A172 (cell line): ENCODE measurements at regions not wholly inside any gene's neighbourhood (a gene's known extent, or its start where the extent isn't known, plus 50 kb on each side); places are given as distances from the start of the nearest gene placed in this dataset.

ENCODE experiments used
- DNase-seq: peaks from one replicate; pipeline ENCODE4 v3.0.0-alpha.2; 2015; ENCODE audit warnings: low spot score

DNA sequence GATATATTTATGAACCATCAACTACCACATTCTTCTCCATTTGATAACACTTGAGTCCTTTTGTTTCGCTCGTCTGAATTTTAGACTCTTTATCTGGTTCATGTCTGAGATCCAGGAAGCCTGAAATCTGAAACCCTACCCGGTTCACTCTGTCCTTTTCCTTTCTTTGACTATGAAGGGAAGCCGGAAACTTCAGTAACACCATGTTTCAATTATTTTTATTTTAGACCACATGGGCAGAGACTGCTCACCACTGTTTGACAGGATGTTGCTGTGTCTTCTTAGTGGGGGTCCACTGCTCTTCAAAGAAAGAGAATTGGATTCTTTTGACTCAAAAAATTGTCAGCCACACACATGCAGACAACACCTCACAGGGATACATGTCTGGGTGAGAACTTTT, 331.9 kb upstream of the FLRT2 start:
- no peak for DNase-seq

DNA sequence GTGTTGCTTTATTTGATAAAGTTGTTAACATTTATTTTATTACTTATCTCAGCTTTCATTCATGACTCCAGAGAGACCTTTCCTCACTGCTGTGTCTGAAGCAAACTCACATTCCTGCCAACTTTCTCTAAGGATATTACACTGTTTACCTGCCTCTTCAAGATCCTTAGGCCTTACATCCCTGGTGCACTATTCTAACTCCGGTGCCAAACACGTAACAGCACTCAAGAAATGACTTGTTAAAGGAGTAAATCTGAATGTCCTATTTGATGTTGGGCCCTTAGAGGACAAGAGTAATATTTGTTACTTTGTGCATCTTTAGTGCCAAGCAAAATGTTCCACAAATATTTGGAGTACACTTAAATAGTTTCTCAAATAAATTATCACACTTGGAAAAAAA, 324.1 kb upstream of the FLRT2 start:
- no peak for DNase-seq

DNA sequence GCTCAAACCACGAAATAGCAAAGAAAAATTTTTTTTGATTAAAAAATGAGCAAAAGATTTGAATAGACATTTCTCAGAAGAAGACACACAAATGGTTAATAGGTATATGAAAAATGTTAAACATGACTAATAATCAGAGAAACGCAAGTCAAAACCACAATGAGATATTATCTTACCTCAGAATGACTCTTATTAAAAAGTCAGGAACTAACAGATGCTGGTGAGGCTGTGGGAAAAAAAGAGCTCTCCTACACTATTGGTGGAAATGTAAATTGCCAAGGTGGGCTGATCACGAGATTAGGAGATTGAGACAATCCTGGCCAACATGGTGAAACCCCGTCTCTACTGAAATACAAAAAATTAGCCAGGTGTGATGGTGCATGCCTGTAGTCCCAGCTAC, 315.5 kb upstream of the FLRT2 start:
- peak; percentile 3 for DNase-seq

DNA sequence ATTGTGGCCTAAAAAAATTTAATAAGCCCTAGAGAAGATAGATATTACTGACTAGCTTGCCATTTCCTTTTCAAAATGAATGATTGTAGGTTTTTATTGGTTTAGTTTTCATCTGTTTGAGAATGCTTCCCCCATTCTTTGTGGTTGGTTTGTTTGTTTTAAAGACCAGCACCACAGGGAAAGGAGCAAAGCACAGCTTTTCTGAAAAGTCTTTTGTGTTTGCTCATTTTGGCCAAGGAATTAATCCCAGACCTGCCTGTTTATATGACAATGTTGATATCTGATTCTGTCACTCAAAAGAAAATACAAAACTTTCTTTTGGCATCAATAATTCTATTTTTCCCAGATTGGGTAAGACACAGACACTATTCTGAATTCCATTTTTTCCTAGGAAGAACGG, 312.5 kb upstream of the FLRT2 start:
- DNase-seq, result no peak

DNA sequence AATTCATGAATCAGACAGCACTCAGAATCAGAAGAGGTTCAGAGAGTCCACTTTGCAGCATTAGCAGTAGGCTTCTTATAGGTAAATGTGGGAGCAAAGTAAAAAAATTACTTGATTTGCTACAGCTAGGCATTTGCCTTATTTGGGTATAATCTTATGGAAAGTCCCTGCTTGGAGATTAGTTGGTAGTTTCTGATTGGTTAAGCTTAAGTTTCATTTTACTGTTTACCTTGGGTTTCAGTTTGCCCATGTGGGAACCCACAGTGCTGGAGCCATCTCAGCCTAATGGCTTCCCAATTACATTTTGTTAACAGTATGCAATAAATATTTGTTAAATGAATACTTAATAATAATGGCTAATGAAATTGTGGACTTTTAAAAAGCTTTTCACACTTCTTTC, 311.0 kb upstream of the FLRT2 start:
- no peak for DNase-seq

DNA sequence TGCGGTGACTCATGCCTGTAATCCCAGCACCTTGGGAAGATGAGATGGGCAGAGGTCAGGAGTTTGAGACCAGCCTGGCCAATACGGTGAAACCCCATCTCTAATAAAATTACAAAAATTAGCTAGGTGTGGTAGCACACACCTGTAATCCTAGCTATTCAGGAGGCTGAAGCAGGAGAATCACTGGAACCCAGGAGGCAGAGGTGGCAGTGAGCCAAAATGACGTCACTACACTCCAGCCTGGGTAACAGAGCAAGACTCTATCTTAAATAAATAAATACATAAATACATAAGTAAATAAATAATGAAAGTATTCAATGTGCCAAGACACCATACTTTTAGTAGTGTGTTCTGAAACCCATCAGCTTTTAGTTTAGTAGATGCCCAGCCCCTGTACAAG, 308.1 kb upstream of the FLRT2 start:
- no peak for DNase-seq

DNA sequence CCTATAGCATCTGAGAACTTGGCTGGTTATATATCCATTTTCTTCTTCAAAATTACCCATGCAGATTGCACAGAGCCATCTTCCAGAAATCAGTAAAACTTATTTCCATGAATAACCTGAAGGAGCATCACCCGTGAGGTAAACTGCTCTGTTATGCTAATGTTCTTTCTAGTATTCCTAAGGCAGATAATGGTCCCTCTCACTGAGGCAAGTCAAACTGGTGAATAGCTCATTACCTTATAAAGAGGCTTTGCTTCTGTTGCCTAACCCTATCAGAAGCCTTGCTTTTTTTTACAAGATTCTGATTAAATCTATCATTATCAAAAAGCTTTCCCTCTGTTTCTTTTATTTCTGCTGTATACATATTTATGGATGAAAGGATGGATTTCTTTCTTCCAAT, 307.6 kb upstream of the FLRT2 start:
- DNase-seq, result no peak

DNA sequence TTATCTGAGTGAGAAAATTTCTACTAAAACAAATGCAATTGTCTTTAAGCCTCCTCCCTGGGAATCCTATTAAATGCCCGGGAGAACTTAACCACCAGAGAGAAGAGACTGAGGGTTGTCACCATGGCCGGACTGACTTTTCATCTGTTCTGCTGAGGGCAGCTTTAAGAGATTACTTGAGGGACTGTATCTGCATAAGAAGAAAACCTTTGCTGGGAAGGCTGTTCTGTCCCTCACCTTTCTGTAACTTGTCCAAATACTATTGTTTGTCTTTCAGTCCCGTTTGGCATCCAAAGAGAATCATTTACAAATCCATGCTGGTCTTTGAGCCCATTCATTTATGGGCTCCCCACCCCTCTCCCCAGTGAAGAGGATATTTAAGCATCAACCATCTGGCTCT, 306.3 kb upstream of the FLRT2 start:
- DNase-seq, result no peak

DNA sequence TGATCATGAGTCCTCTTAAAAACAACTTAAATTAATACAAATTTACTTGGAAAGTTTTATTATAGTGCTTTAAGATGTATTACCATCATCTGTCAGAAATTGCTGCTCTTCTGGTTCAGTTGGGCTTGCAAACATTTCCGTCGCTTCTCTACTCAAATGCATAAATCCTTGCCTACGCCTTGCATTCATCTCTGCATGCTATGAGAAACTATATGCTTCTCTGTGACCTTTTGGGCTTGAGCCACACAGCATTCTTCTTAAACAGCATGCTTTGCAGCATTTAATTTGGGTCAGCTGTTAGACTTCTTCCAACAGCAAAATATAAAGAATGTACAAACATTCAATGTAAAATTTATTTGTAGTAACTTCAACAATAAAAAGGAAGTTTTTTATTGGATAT, 305.7 kb upstream of the FLRT2 start:
- no peak for DNase-seq

DNA sequence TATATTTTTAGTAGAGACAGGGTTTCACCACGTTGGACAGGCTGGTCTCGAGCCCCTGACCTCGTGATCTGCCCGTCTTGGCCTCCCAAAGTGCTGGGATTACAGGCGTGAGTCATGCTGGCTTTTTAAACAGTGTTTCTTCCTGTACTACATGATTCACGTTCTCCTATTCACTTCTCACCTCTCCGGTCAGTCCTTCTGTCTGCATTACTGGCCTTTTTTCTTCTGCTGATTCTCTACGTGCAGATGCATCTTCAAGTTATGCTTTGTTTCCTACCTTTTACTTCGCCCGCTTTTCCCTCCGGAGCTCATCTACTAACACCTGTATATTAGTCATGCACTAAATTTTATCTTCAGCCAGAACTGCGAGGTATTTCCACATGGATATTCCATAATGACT, 296.2 kb upstream of the FLRT2 start:
- DNase-seq, result peak; percentile 75

DNA sequence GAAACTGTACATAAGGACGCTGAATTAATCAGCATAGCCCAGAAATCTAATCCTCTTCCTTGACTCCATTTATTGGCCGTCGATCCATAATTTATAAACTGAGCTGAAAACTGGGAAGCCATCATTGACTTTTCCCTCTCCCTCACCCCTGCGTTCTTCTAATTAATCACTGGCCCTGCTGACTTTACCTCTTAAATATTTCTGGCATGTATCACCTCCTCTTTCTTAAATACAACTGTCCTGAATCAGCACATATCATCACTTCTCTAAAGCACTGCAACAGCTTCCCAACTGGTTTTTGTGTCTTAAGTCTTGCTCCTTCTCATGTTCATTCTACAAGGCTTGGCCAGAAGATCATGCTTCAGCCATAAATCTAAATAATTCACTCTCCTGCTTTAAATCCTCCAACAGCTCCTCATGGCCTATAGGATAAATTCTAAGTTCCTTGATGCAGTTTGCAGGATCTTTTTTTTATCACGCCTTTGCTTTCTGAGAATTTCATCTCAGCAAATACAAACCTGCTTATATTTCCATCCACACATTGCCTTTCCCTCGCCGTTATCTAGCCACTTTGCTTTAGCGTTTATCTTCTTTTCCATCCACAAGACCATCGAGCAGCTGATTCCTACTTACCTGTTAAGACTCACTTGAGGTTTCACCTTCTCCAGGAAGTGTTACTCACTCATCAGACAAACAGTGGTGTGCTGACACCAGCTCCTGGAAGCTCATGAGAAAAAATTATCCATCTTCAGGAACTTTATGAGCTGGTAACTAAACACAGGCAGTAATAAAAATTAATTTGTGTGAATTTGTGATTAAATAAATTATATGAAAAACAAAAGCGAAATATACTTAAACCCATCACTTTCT, 295.6 kb upstream of the FLRT2 start:
- DNase-seq, result peak; percentile 32

DNA sequence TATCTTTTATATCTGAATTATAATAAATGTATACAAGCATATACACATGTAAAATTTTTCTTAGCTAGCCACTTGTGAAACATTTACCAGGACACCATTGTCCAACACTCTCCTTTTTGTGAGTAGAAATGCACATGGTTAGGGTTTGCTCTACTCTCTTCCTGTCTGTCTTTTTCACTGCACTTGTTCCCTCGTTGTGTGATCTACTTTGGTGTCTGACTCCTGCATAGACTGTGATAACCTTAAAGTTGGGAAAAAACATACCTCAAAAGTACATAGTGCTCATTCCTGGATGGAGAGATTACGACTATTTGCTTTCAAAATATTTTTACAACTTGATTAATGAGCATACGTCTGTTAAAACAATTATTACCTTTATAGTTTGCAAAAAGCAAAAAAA, 294.1 kb upstream of the FLRT2 start:
- DNase-seq, result no peak

DNA sequence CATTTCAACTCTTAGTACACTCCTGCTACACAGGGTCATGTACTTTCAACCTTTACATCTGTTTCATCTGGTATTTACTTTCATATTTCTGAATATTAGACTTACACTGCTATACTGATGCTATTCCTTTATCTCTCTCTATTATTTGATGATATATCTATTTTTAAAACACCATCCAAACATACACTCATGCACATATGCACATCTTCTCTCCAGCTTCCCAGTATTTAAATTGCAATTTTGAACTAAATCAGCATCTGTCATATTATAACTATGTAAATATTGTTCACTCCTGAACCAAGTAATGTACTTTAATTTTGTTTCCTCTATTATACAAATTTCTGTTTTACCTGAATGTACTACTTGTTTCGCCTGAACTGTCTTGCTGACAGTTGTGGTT, 293.6 kb upstream of the FLRT2 start:
- DNase-seq, result no peak

DNA sequence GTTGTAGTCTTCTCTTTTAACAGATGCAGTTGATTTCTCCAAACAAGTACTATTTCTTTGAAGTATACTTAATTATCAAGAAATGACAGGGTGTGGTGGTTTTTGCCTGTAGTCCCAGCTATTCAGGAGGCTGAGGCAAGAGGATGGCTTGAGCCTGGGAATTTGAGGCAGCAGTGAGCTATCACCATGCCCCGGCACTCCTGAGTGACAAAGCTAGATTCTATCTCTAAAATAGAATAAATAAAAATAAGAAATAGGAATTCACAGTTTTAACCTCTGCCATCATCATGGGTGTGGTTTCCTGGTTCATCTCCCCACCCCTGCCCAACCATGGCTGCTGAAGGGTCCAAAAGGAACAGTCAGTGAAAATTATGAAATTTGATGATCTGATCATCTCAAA, 290.2 kb upstream of the FLRT2 start:
- no peak for DNase-seq

DNA sequence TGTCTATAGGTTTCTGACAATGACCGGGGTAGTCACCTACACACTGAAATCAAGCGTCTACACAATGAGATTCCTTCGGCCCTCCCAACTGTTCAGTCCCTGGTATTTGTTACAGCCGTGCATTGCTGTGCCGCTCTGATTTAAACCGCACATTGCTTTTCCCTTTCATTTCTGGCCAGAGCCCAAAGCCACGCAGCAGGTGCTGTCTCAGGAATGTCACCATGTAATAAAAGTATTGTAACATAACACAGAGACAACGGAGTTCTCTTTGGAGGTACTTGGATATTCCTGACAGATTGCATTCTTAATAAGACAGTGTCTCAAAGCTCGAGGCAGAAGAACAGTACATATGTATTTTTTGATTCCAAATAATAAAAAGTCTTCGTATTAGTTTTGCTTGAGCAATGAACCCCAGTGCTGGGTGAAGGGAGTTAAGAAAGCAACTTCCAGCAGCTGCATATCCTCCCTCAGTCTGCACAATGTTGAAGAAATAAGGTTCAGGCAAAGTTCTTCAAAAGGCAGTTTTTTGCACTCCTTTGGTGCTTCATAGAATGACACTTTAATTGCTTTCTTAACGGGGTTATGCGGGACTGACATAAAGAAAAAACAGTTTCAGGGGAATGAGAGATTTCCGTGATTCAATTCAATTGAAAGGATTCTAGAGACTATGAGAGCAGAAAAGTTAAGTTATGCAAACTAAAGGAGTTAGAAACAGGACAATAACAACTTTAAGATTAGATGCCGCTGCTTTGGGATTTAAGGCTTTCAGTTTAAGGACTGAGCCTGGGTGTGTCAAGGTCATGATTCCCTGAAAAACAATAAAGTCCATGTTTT, 288.7 kb upstream of the FLRT2 start:
- DNase-seq, result peak; percentile 15

DNA sequence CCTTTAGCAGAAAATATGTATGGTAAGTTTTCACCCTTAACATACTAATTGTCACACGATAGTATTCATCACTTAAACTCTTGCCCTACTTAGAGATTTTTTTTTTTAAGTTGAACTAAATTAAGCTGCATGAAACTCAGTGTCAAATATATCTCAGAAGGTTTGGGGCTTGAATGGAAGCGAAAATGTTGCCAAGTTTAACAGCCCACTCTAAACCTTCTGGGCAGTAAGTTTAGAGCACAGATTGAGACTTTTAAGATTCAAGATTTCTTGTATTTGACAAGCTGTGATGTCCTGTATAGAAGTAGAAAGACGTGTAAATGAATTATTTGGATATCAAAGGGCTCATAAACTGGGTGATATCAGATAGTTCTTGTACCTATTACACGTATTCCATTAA, 287.3 kb upstream of the FLRT2 start:
- no peak for DNase-seq

DNA sequence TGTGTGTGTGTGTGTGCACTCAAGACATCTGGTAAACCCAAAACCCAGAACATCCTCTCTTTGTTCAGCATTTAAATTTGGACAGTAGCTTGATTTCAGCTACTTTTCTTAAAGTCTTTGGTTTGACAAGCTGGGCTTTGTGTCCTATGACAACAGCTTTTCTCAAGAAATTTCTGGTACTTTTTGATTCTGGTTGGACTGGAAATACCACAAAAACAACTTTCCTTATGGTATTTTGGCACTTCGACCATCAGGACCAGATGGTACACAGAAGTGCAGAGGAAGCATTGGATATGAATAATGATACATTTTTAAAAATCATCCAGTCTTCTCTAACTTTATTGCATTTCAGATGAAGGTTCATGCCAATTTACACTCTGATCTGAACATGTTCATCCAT, 286.6 kb upstream of the FLRT2 start:
- DNase-seq, result no peak

DNA sequence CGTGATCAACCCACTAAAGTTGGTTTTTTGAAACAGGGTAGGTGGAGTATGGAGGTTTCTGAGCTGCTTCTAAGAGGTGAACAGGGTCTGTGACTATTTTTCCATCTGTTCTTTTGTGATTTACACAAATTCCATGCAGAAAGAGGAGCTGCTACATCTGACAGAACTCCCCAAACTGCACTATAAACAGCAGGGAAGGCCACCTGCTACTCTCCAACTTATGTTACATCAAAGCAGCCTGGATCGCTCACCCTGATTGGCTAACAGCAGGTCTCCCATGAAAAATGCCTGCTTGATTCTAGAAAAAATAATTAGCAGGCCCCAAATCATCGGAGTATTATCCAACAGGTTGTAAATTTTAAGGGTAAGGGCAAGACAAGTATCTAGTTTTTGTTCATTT, 282.9 kb upstream of the FLRT2 start:
- no peak for DNase-seq

DNA sequence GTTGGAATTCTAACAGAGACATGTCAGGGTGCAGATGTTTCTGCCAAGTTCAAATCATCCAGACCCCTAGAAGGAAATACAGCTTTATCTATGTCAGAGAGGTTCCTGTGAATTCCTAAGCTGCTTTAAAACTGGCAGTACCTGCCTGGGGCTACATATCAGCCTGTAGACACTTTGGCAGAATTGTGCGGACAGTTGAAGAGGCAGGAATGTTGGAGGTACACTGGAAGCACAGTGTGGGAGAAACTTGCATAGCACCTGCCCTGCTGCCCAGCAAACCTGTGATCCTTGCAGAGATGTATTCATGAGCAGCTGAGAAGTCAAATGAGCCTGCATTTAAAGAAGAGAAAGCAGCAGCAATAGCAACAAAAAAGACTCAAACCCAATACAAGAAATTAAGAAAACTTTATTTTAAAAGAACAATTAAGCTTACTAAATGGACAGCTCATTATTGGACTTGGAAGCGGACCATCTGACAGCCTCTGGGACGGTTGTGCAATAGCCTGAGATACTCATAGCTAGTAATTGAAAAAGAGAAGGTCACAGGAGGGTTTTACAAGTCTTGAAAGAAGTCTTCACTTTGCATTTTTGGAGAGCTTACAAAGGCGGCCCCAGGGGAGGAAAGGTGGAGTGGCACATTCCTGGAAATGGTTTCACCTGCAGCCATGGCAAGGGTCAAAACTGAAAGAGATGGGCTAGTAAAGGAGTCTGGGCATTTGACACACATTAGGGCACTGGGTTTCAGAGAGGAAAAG, 280.9 kb upstream of the FLRT2 start:
- DNase-seq, result no peak

DNA sequence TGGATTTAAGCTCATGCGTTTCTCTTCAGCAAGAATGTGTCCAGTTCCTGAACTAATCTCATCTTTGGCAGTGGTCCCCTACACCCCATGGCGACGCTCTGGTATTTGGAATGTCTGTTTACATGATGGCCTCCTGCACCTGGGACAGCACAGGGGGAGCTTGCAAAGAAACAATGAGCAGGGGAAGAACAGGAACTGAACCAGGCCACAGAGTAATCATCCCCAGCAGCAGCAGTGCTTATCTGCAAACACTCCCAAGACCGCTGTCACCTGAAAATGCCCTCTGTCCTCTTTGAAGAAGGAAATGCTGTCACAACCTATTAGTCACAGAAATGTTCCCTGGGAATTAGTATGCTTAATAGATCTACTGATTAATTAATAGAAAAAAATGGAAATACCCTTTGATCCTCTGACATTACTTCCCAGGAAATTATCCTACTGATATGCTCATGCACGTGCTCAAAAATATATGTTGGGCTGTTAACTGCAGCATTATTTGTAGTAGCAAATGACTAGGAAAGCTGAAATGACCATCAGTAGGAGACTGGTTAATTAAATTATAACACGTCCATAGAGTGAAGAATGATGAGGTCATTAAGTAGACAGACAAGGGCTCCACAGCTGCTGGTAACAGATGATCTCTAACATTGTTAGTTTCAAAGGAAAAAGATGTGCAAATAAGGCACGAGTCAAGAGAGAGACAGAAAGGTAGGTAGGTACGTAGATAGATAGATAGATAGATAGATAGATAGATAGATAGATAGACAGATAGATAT, 279.3 kb upstream of the FLRT2 start:
- no peak for DNase-seq

DNA sequence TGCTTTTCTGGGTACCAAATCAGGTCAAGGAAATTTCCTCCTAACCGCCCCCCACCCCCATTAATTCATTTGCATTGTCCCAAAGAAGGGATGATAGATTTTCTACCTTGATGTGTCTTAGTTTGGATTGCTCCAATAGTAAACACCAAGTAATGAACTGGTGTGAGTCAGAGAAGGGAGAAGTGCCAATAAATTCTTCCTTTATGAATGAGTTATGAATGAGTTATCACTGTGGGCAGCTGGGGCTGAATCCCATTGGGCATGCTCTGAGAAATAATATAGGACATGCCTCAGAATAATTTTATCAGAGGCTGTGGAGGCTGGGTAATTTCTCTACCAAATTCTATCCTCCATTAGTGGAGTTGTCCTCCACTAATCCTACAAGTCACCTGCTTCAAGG, 277.9 kb upstream of the FLRT2 start:
- peak; percentile 21 for DNase-seq

DNA sequence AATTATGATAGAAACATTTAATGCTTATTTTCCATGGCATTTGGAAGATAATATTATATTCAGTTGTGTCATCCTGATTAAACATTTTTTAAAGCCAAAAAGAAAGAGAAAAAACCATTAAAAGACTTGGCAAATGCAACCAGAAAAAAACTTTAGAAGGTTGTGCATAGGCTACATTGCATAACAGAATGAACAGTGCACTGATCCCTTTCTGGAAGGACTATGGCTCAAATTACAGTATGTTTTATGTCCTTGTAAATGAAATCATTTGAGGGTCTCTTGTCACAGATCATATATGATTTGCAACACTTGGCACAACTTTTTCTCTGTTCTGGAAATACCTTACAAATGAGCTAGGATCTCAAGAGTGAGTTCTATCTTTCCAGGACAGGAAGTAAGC, 275.2 kb upstream of the FLRT2 start:
- DNase-seq, result no peak
